Activated CD4-positive, alpha-beta memory T cell treated with anti-CD3 and anti-CD28 coated beads, Interleukin-2, amount 10 ng/mL, durations not matched to agents 7 days and 5 days (primary cell): ENCODE measurements at regions not wholly inside any gene's neighbourhood (a gene's known extent, or its start where the extent isn't known, plus 50 kb on each side); places are given as distances from the start of the nearest gene placed in this dataset.

ENCODE experiments used
- CTCF ChIA-PET: fragments of 350-600 bp; sonication (Branson Sonifier 250); formaldehyde crosslinking; loops from one replicate; lab custom pipeline; 2021; ENCODE audit warnings: antibody characterized with exemption, inconsistent platforms; lab: Charles Lee
- POLR2A ChIA-PET: fragments of 350-600 bp; sonication (Branson Sonifier 250); formaldehyde crosslinking; loops from one replicate; lab custom pipeline; 2021; ENCODE audit warnings: antibody characterized with exemption; lab: Charles Lee
- DNase-seq: peaks from one replicate; pipeline ENCODE4 v3.0.0-alpha.2; 2020
- H3K27ac Mint-ChIP-seq: one replicate; pipeline ENCODE4 v1.8.0; 2021; ENCODE audit warnings: mild to moderate bottlenecking, mixed read lengths
- H3K27me3 Mint-ChIP-seq: one replicate; pipeline ENCODE4 v1.8.0; 2021; ENCODE audit warnings: mixed read lengths
- H3K36me3 Mint-ChIP-seq: one replicate; pipeline ENCODE4 v1.8.0; 2021; ENCODE audit warnings: low read depth, mixed read lengths
- H3K4me1 Mint-ChIP-seq: one replicate; pipeline ENCODE4 v1.8.0; 2021; ENCODE audit warnings: mixed read lengths
- H3K4me3 Mint-ChIP-seq: one replicate; pipeline ENCODE4 v1.8.0; 2021; ENCODE audit warnings: mild to moderate bottlenecking, mixed read lengths
- H3K9me3 Mint-ChIP-seq: one replicate; pipeline ENCODE4 v1.8.0; 2021; ENCODE audit warnings: mixed read lengths

- DNase-seq = no peak
- no peaks in the 10 kb centered on the region for H3K36me3 Mint-ChIP-seq
- ChIA-PET CTCF (no interaction called here), POLR2A (no interaction called here)
- peaks cover 15% of the 10 kb centered on the region for H3K9me3 Mint-ChIP-seq
- H3K4me1 Mint-ChIP-seq = no peaks in the 10 kb centered on the region
- no peaks in the 10 kb centered on the region for H3K27me3 Mint-ChIP-seq
- no peak overlapping the region for H3K4me3 Mint-ChIP-seq
- H3K27ac Mint-ChIP-seq = no peak overlapping the region
These were observed 226.6 kb upstream of the EXOC2 start for GRCh38 chr6:919500-919899.

- Mint-ChIP-seq H3K27me3 (peaks cover 2% of the 10 kb centered on the region), H3K4me3 (no peak overlapping the region), H3K27ac (no peak overlapping the region), H3K36me3 (no peaks in the 10 kb centered on the region), H3K4me1 (no peaks in the 10 kb centered on the region), H3K9me3 (peaks cover 15% of the 10 kb centered on the region)
- ChIA-PET POLR2A (no interaction called here), CTCF (no interaction called here)
- no peak for DNase-seq
These were observed 225.0 kb upstream of the EXOC2 start for GRCh38 chr6:917939-918338.

GRCh38 chr6:917296-917695 lies 224.4 kb upstream of the EXOC2 start:
- Mint-ChIP-seq H3K27me3 (peaks cover 2% of the 10 kb centered on the region), H3K4me1 (no peaks in the 10 kb centered on the region), H3K27ac (no peak overlapping the region), H3K9me3 (peaks cover 15% of the 10 kb centered on the region), H3K4me3 (no peak overlapping the region), H3K36me3 (no peaks in the 10 kb centered on the region)
- DNase-seq = no peak
- ChIA-PET POLR2A (no interaction called here), CTCF (no interaction called here)

GRCh38 chr6:916131-916530 lies 223.2 kb upstream of the EXOC2 start:
- H3K27me3 Mint-ChIP-seq = peaks cover 6% of the 10 kb centered on the region
- no peak overlapping the region for H3K27ac Mint-ChIP-seq
- CTCF ChIA-PET = no interaction called here
- no peak overlapping the region for H3K4me3 Mint-ChIP-seq
- H3K9me3 Mint-ChIP-seq = peaks cover 11% of the 10 kb centered on the region
- POLR2A ChIA-PET = no interaction called here
- no peaks in the 10 kb centered on the region for H3K4me1 Mint-ChIP-seq
- DNase-seq = no peak
- no peaks in the 10 kb centered on the region for H3K36me3 Mint-ChIP-seq

GRCh38 chr6:912871-913835 lies 220.2 kb upstream of the EXOC2 start:
- Mint-ChIP-seq H3K4me1 (no peaks in the 10 kb centered on the region), H3K27ac (no peak overlapping the region), H3K9me3 (peaks cover 5% of the 10 kb centered on the region), H3K4me3 (no peak overlapping the region), H3K36me3 (no peaks in the 10 kb centered on the region), H3K27me3 (peaks cover 6% of the 10 kb centered on the region)
- CTCF ChIA-PET = no interaction called here
- POLR2A ChIA-PET = no interaction called here
- no peak for DNase-seq

- Mint-ChIP-seq H3K4me3 (no peak overlapping the region), H3K4me1 (no peaks in the 10 kb centered on the region), H3K27me3 (peaks cover 4% of the 10 kb centered on the region), H3K27ac (no peak overlapping the region), H3K9me3 (no peaks in the 10 kb centered on the region), H3K36me3 (no peaks in the 10 kb centered on the region)
- CTCF ChIA-PET = no interaction called here
- no peak for DNase-seq
- POLR2A ChIA-PET = no interaction called here
These were observed 215.0 kb upstream of the EXOC2 start for GRCh38 chr6:907928-908327.

GRCh38 chr6:906920-907319 lies 214.0 kb upstream of the EXOC2 start:
- H3K9me3 Mint-ChIP-seq = no peaks in the 10 kb centered on the region
- ChIA-PET POLR2A (no interaction called here), CTCF (no interaction called here)
- no peak overlapping the region for H3K27ac Mint-ChIP-seq
- peaks cover under 1% of the 10 kb centered on the region for H3K27me3 Mint-ChIP-seq
- DNase-seq = no peak
- no peak overlapping the region for H3K4me3 Mint-ChIP-seq
- H3K36me3 Mint-ChIP-seq = no peaks in the 10 kb centered on the region
- no peaks in the 10 kb centered on the region for H3K4me1 Mint-ChIP-seq

- no peaks in the 10 kb centered on the region for H3K27me3 Mint-ChIP-seq
- H3K9me3 Mint-ChIP-seq = no peaks in the 10 kb centered on the region
- no peaks in the 10 kb centered on the region for H3K36me3 Mint-ChIP-seq
- POLR2A ChIA-PET = no interaction called here
- H3K27ac Mint-ChIP-seq = no peak overlapping the region
- H3K4me1 Mint-ChIP-seq = no peaks in the 10 kb centered on the region
- H3K4me3 Mint-ChIP-seq = no peak overlapping the region
- DNase-seq = no peak
- CTCF ChIA-PET = no interaction called here
These were observed 212.6 kb upstream of the EXOC2 start for GRCh38 chr6:905556-905955.

GRCh38 chr6:904994-905393 lies 212.1 kb upstream of the EXOC2 start:
- no peak for DNase-seq
- H3K36me3 Mint-ChIP-seq = no peaks in the 10 kb centered on the region
- no peaks in the 10 kb centered on the region for H3K27me3 Mint-ChIP-seq
- ChIA-PET POLR2A (no interaction called here), CTCF (no interaction called here)
- H3K9me3 Mint-ChIP-seq = no peaks in the 10 kb centered on the region
- H3K4me3 Mint-ChIP-seq = no peak overlapping the region
- H3K4me1 Mint-ChIP-seq = no peaks in the 10 kb centered on the region
- no peak overlapping the region for H3K27ac Mint-ChIP-seq

- no peak for DNase-seq
- CTCF ChIA-PET = no interaction called here
- Mint-ChIP-seq H3K27ac (no peak overlapping the region), H3K4me3 (no peak overlapping the region), H3K4me1 (no peaks in the 10 kb centered on the region), H3K27me3 (peaks cover 4% of the 10 kb centered on the region), H3K9me3 (no peaks in the 10 kb centered on the region), H3K36me3 (no peaks in the 10 kb centered on the region)
- POLR2A ChIA-PET = no interaction called here
These were observed 210.8 kb upstream of the EXOC2 start for GRCh38 chr6:903761-904160.

- Mint-ChIP-seq H3K9me3 (no peaks in the 10 kb centered on the region), H3K27ac (no peak overlapping the region), H3K4me3 (no peak overlapping the region), H3K27me3 (peaks cover 14% of the 10 kb centered on the region), H3K36me3 (no peaks in the 10 kb centered on the region), H3K4me1 (no peaks in the 10 kb centered on the region)
- ChIA-PET POLR2A (no interaction called here), CTCF (no interaction called here)
- no peak for DNase-seq
These were observed 208.9 kb upstream of the EXOC2 start for GRCh38 chr6:901696-902460.

- DNase-seq = no peak
- H3K27ac Mint-ChIP-seq = no peak overlapping the region
- H3K36me3 Mint-ChIP-seq = no peaks in the 10 kb centered on the region
- POLR2A ChIA-PET = no interaction called here
- peaks cover 18% of the 10 kb centered on the region for H3K27me3 Mint-ChIP-seq
- H3K9me3 Mint-ChIP-seq = no peaks in the 10 kb centered on the region
- no peaks in the 10 kb centered on the region for H3K4me1 Mint-ChIP-seq
- CTCF ChIA-PET = no interaction called here
- H3K4me3 Mint-ChIP-seq = no peak overlapping the region
These were observed 208.0 kb upstream of the EXOC2 start for GRCh38 chr6:900716-901605.
